Activated CD4-positive, alpha-beta T cell treated with anti-CD3 and anti-CD28 coated beads for 36 hours (primary cell): ENCODE measurements at regions not wholly inside any gene's neighbourhood (a gene's known extent, or its start where the extent isn't known, plus 50 kb on each side); places are given as distances from the start of the nearest gene placed in this dataset.

Experiments
- ATAC-seq: fragments of 200-7000 bp; cut with Tn5 transposase; one replicate; pipeline ENCODE4 v1.10.0; 2021; ENCODE audit warnings: mild to moderate bottlenecking, moderate library complexity
- CTCF ChIA-PET: fragments of 350-600 bp; sonication (Branson Sonifier 250); formaldehyde crosslinking; loops from one replicate; lab custom pipeline; 2021; ENCODE audit warnings: antibody characterized with exemption; lab: Charles Lee
- POLR2A ChIA-PET: fragments of 350-600 bp; sonication (Branson Sonifier 250); formaldehyde crosslinking; loops from one replicate; lab custom pipeline; 2021; ENCODE audit warnings: antibody characterized with exemption, inconsistent platforms; lab: Charles Lee
- DNase-seq: peaks from one replicate; pipeline ENCODE4 v3.0.0-alpha.2; 2020
- H3K27ac Mint-ChIP-seq: one replicate; pipeline ENCODE4 v1.8.0; 2021; ENCODE audit warnings: mixed read lengths
- H3K27me3 Mint-ChIP-seq: one replicate; pipeline ENCODE4 v1.8.0; 2021; ENCODE audit warnings: mixed read lengths
- H3K36me3 Mint-ChIP-seq: one replicate; pipeline ENCODE4 v1.8.0; 2021; ENCODE audit warnings: low read depth, mixed read lengths
- H3K4me1 Mint-ChIP-seq: one replicate; pipeline ENCODE4 v1.8.0; 2021; ENCODE audit warnings: mixed read lengths
- H3K4me3 Mint-ChIP-seq: one replicate; pipeline ENCODE4 v1.8.0; 2021; ENCODE audit warnings: mild to moderate bottlenecking, moderate library complexity, mixed read lengths
- H3K9me3 Mint-ChIP-seq: one replicate; pipeline ENCODE4 v1.8.0; 2021; ENCODE audit warnings: low read depth, mixed read lengths
- intact Hi-C, 2 experiments: fragments of 100-400 bp; cut with DNase I in 1 of 2; cut with micrococcal nuclease in 1 of 2; formaldehyde crosslinking; loops; one replicate each; pipeline versions ENCODE4 v1.14.2 to v1.15.1; 2022 to 2024; cut with DNase I, micrococcal nuclease

DNA sequence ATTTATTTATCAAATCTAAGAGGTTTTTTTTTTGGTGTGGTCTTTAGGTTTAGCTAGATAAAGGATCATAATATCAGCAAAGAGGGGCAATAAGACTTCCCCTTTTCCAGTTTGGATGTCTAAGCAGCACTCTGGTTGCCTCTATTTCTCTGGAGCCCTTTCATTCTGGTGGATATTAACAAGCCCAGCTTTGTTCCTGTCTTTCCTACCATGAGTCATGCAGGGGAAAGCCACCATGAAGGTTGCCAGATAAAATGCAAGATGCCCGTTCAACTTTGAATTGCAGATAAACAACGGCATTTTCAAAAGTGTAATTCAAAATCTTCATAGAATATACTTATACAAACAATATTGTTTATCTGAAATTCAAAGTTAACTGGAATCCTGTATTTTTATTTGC, 143.6 kb downstream of the ADAMTS15 start:
- ATAC-seq (no peak), DNase-seq (no peak)
- peaks cover 10% of the 10 kb centered on the region for H3K27me3 Mint-ChIP-seq
- no peak overlapping the region for H3K27ac Mint-ChIP-seq
- ChIA-PET POLR2A (no interaction called here), CTCF (no interaction called here)
- H3K4me1 Mint-ChIP-seq, result no peaks in the 10 kb centered on the region
- no peaks in the 10 kb centered on the region for H3K9me3 Mint-ChIP-seq
- intact Hi-C loops, result no loop called here
- no peaks in the 10 kb centered on the region for H3K36me3 Mint-ChIP-seq
- H3K4me3 Mint-ChIP-seq, result no peak overlapping the region

DNA sequence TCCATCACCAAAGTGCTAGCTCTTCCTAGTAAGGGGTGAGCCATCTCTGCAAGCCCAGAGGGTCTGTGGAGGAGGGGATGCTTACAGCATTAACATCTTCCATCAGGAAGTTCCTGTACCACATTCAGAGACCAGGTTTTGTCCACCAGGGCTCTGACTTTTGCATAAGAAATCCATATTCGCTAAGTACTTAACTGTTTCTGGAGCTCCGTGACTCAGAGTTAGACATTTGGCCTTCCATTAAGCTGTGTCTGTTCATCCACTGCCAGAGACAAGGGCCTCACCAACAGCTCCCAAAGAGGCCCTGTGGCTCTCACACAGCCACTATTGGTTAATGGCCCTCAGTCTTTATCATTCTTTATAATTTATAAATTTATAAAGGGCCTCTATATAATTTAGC, 144.6 kb downstream of the ADAMTS15 start:
- intact Hi-C loops, result no loop called here
- Mint-ChIP-seq H3K27ac (no peak overlapping the region), H3K27me3 (peaks cover 10% of the 10 kb centered on the region), H3K4me3 (no peak overlapping the region), H3K4me1 (no peaks in the 10 kb centered on the region), H3K9me3 (no peaks in the 10 kb centered on the region), H3K36me3 (no peaks in the 10 kb centered on the region)
- no peak for DNase-seq
- ChIA-PET CTCF (no interaction called here), POLR2A (no interaction called here)
- ATAC-seq, result no peak

DNA sequence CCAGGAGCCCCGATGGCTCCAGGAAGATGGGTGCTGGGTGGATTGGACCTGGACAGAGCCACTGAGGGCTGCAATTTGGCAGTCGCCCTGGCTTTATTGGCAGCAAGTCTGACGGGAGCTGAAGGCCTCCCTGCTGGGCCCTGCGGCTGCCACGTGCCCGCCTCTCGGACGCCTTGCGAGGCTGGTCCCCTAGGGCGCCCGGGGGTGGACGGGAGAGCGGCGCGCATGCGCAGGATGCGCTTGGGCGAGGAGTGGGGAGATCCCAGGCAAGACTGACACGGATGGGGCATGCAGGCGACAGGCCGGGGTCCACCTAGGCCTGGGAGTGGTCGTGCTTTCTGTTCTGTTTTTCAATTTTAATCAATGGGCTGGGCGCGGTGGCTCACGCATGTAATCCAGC, 150.0 kb downstream of the ADAMTS15 start:
- CTCF ChIA-PET, result no interaction called here
- no peak overlapping the region for H3K27ac Mint-ChIP-seq
- POLR2A ChIA-PET, result no interaction called here
- no peaks in the 10 kb centered on the region for H3K4me1 Mint-ChIP-seq
- no peaks in the 10 kb centered on the region for H3K9me3 Mint-ChIP-seq
- ATAC-seq (no peak), DNase-seq (no peak)
- no peaks in the 10 kb centered on the region for H3K36me3 Mint-ChIP-seq
- no peak overlapping the region for H3K4me3 Mint-ChIP-seq
- intact Hi-C loops, result no loop called here
- peaks cover 2% of the 10 kb centered on the region for H3K27me3 Mint-ChIP-seq

DNA sequence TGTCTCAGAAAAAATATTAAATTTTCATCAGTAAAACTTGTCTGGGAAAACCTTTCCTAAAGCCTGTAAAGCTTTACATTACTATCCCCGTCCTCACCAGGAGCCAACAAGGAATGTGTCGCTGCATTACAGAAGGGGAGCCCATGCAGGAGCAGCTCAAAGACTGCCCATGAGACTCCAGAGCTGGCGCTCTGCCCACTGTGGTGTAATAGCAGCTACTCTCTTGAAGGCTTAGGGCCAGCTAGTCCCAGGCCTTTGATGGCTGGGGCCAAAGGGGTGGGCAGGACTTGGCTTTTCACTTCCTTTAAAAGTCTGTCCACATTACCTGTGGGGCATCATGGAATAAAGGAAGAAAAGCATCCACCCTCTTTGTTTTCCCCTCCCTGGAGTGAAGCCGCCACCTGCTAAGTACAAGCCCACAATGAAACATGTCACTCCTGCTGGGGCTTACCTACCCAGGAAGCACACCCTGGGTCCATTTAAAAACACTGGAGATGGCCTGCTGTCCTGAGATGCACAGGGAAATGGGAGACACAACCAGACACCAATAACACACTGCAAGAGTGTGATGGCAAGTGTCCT, 150.7 kb downstream of the ADAMTS15 start:
- intact Hi-C loops, result no loop called here
- CTCF ChIA-PET, result interaction anchor here (0.7 kb wide), 1 partner anchor 1396 kb away, joined by 4 read pairs; no protein-coding TSS in a partner anchor
- Mint-ChIP-seq H3K4me3 (no peak overlapping the region), H3K36me3 (no peaks in the 10 kb centered on the region), H3K9me3 (no peaks in the 10 kb centered on the region), H3K4me1 (no peaks in the 10 kb centered on the region), H3K27me3 (peaks cover 2% of the 10 kb centered on the region), H3K27ac (no peak overlapping the region)
- POLR2A ChIA-PET, result no interaction called here
- DNase-seq, result no peak
- no peak for ATAC-seq

DNA sequence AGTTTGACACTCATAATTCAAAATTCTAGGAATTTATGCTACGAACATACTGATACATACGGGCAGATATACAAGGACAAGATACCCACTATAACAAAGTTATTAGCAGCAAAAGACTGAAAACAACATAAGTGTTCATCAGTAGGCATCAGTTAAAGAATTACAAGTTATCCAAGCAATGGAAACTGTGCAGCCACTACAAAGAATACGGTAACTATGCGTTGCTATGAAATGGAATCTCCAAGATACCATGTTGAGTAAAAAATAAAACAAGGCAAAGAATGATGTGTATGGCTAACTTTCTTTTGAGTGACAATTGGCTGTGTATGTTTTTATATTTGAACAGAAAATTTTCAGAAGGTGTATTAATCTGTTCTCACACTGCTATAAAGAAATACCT, 151.7 kb downstream of the ADAMTS15 start:
- CTCF ChIA-PET, result interaction anchor here (0.5 kb wide), 1 partner anchor 11 kb away, joined by 3 read pairs; no protein-coding TSS in a partner anchor
- ATAC-seq, result no peak
- Mint-ChIP-seq H3K36me3 (no peaks in the 10 kb centered on the region), H3K9me3 (no peaks in the 10 kb centered on the region), H3K4me3 (no peak overlapping the region), H3K4me1 (no peaks in the 10 kb centered on the region), H3K27me3 (no peaks in the 10 kb centered on the region), H3K27ac (no peak overlapping the region)
- DNase-seq, result no peak
- POLR2A ChIA-PET, result no interaction called here
- intact Hi-C loops, result no loop called here

DNA sequence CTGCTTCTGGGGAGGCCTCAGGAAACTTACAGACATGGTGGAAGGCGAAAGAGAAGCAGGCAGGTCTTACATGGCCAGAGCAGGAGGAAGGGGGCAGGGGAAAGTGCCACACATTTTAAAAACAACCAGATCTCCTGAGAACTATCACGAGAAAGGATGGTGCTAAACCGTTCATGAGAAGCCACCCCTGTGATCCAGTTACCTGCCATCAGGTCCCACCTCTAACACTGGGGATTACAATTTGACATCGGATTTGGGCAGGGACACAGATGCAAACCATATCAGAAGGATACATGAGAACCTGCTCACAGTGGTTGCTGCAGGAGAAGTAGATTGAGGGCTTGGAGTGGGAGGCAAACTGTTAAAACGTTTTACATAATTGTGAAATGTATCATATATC, 152.2 kb downstream of the ADAMTS15 start:
- no peak for ATAC-seq
- ChIA-PET POLR2A (no interaction called here), CTCF (no interaction called here)
- no peaks in the 10 kb centered on the region for H3K36me3 Mint-ChIP-seq
- intact Hi-C loops, result no loop called here
- no peak for DNase-seq
- no peak overlapping the region for H3K27ac Mint-ChIP-seq
- H3K4me1 Mint-ChIP-seq, result no peaks in the 10 kb centered on the region
- no peaks in the 10 kb centered on the region for H3K27me3 Mint-ChIP-seq
- no peaks in the 10 kb centered on the region for H3K9me3 Mint-ChIP-seq
- H3K4me3 Mint-ChIP-seq, result no peak overlapping the region

DNA sequence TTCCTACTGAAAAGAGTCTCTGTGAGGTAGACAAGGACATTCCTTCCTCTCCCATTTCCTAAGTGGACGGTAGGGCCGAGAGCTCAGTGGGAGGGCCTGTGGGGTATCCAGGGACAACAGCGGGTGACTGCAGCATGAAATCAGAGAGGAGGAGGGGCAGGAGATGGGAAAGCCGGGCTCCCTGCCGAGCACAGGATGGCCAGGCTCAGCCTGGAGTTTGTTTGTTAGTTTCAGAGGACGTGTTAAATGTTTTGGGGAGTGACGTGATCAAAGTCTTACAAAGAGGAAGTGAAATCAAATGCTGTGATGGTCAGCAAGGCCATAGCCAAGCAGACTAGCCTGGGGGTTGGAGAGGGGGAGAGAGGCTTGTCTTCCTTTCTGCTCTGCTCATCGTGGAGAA, 152.7 kb downstream of the ADAMTS15 start:
- H3K4me1 Mint-ChIP-seq, result no peaks in the 10 kb centered on the region
- POLR2A ChIA-PET, result no interaction called here
- H3K27ac Mint-ChIP-seq, result no peak overlapping the region
- CTCF ChIA-PET, result no interaction called here
- H3K4me3 Mint-ChIP-seq, result no peak overlapping the region
- no peaks in the 10 kb centered on the region for H3K36me3 Mint-ChIP-seq
- DNase-seq (no peak), ATAC-seq (no peak)
- intact Hi-C loops, result no loop called here
- no peaks in the 10 kb centered on the region for H3K27me3 Mint-ChIP-seq
- H3K9me3 Mint-ChIP-seq, result no peaks in the 10 kb centered on the region

DNA sequence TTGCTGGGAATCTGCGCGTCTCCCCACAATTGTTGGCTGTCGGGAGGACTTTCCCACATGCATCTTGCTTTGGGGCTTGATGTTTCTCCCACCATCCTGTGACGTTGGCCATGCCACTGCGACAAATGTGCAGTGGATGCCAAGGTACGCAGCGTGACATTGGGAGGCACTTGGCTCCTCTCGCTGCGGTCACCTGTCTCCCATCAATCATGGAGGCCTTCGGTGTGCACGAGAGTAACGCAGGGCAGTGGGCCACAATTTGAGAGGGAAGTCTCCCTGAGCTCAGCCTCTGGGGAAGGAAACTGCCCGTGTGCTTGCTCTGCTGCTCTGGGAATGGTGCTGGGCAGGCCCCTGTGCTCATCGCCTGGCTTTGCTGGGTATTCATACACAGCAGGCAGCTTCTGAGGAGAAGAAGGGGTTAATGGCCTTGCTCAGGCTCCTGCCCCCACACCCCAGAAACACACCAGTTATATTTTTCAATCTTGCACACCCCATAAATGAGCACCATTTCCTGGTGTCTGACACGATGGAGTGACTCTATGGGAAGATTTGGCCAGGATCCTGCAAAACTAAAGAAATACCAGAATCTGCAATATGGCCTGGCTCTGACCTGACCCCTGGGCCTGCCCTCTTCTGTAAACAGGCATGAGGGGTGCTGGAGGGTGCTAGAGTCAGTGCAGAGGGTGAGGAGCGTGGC, 153.5 kb downstream of the ADAMTS15 start:
- DNase-seq, result no peak
- Mint-ChIP-seq H3K27me3 (no peaks in the 10 kb centered on the region), H3K36me3 (no peaks in the 10 kb centered on the region), H3K4me3 (no peak overlapping the region), H3K9me3 (no peaks in the 10 kb centered on the region), H3K4me1 (no peaks in the 10 kb centered on the region), H3K27ac (no peak overlapping the region)
- intact Hi-C loops, result no loop called here
- ChIA-PET CTCF (no interaction called here), POLR2A (no interaction called here)
- no peak for ATAC-seq

DNA sequence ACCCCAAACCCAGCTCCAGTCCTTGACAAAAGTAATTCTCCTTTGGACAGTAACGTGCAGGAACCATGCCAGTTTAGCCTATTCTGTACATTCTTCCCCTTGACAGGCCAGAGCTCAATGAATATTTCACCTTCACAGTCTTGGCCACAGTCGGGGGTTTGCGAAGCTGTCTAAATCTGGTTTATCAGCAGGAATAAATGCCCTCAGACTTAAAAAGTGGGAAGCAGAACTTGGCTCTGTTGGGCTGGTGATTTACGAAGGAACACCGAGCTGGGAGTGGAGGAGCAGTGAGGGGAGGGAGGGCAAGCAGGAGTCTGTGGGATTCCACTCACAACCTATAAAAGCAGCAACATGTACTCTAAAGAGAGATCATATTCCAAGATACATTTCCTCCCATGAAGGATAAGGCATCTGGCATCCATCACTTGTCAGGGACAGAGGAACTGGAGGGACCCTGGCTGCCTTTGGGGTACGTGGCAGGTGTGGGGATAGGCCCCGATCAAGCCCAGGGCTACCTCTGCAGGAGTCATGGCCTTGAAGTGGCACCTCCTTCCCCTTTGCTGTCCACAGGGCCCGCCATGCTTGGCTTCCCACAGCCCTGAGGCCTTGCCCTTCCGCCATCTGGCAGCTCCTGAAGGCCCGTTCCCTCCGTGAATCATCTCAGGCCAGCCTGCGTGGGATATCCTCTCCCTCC, 154.3 kb downstream of the ADAMTS15 start:
- no peak overlapping the region for H3K27ac Mint-ChIP-seq
- intact Hi-C loops, result no loop called here
- H3K27me3 Mint-ChIP-seq, result no peaks in the 10 kb centered on the region
- DNase-seq (no peak), ATAC-seq (no peak)
- no peaks in the 10 kb centered on the region for H3K9me3 Mint-ChIP-seq
- H3K4me1 Mint-ChIP-seq, result no peaks in the 10 kb centered on the region
- POLR2A ChIA-PET, result no interaction called here
- H3K4me3 Mint-ChIP-seq, result no peak overlapping the region
- CTCF ChIA-PET, result no interaction called here
- H3K36me3 Mint-ChIP-seq, result no peaks in the 10 kb centered on the region

DNA sequence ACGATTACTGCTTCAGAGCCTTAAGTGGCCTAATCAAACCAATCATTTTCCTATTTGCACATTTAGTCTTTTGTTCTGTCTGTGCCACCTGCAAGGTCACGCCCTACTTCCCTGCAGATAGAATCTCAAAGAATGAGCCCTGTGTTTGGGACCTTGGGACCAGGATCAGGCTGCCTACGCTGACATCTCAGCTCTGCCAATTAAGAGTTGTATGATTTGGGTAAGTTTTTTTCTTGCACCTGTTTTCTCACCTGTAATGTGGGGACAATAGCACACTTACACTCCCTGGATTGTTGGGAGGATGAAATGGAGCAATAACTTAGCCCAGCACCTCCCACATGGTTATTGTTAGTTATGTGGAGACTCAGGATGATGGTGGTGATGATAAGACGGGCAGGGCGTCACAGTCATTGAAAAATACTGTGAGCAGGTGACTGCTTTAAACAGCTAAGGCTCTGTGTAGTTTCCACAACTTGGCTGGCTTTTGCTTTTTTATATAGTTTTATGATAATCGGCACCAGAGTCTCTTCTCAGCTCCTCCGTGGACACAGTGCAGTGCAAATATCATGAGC, 155.0 kb downstream of the ADAMTS15 start:
- intact Hi-C loops, result no loop called here
- ATAC-seq, result no peak
- Mint-ChIP-seq H3K27ac (no peak overlapping the region), H3K9me3 (no peaks in the 10 kb centered on the region), H3K4me1 (no peaks in the 10 kb centered on the region), H3K36me3 (no peaks in the 10 kb centered on the region), H3K27me3 (no peaks in the 10 kb centered on the region), H3K4me3 (no peak overlapping the region)
- ChIA-PET POLR2A (no interaction called here), CTCF (interaction anchor here (1.2 kb wide), 1 partner anchor 259 kb away, joined by 3 read pairs; no protein-coding TSS in a partner anchor)
- no peak for DNase-seq

DNA sequence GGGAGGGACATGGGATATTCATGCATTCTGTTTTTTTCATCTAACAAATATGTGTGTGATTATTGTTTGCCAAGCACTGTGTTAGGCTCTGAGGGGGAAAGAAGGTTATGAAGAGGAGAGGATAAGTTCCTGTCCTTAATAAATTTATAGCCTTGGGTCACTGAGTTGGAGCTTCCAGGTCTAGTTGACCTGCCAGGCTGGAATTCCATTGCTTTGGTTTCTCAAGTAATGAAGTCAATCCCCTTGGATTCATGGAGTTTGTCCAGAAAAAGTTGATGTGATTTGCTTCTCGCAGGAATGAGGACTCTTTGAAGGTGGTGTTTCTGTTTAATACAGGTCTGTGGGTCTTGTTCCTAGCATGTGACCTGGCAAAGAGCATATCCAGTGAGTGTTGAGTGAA, 156.2 kb downstream of the ADAMTS15 start:
- Mint-ChIP-seq H3K27ac (no peak overlapping the region), H3K27me3 (no peaks in the 10 kb centered on the region), H3K4me1 (no peaks in the 10 kb centered on the region), H3K9me3 (no peaks in the 10 kb centered on the region), H3K36me3 (no peaks in the 10 kb centered on the region), H3K4me3 (no peak overlapping the region)
- ATAC-seq, result no peak
- no peak for DNase-seq
- intact Hi-C loops, result no loop called here
- ChIA-PET CTCF (interaction anchor here (0.7 to 1.2 kb wide), 2 partner anchors 258 kb away, joined by 3 to 7 read pairs; no protein-coding TSS in a partner anchor), POLR2A (no interaction called here)

DNA sequence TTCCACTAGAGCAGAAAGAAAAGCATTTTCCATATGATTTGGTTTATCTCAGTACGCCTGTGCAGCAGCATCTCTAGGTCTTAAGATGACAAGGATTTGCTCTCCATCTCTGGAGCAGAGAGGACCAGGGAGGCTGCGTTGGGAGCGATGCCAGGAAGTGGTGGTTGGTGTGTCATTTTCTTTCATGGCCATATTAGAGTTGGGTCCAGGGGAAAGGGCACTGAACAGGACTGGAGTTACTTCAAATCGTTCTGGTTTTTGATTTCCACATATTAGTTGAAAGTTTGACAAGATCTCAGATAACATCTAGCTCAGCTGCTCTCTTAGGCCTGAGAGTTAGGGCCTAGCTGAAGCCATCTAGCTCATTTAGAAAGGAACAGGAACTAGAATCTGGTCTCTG, 157.7 kb downstream of the ADAMTS15 start:
- Mint-ChIP-seq H3K4me3 (no peak overlapping the region), H3K27ac (no peak overlapping the region), H3K27me3 (no peaks in the 10 kb centered on the region), H3K9me3 (no peaks in the 10 kb centered on the region), H3K4me1 (no peaks in the 10 kb centered on the region), H3K36me3 (no peaks in the 10 kb centered on the region)
- ChIA-PET CTCF (no interaction called here), POLR2A (no interaction called here)
- DNase-seq, result no peak
- intact Hi-C loops, result no loop called here
- no peak for ATAC-seq
